ENCODE measurements at regions not wholly inside any gene's neighbourhood (a gene's known extent, or its start where the extent isn't known, plus 50 kb on each side); places are given as distances from the start of the nearest gene placed in this dataset.

GRCh38 chr7:54847921-54848320 lies 88.9 kb upstream of the SEC61G start:
- ATAC-seq, result no peak
- intact Hi-C loops (cut with DNase I), result loop anchor here in 1 of 4 donors (10.0 kb wide), 1 partner anchor 63 kb away; no protein-coding TSS in a partner anchor

GRCh38 chr7:54856856-54857255 lies 97.8 kb upstream of the SEC61G start:
- Histone ChIP-seq H3K27me3 (ENCODE audit: control insufficient read depth, insufficient read depth) (no peaks in the 10 kb centered on the region), H3K4me3 (ENCODE audit: low read length) (no peak overlapping the region), H3K9me3 (ENCODE audit: control insufficient read depth, low read length) (peaks cover 2% of the 10 kb centered on the region), H3K27ac (ENCODE audit: low read length) (no peak overlapping the region), H3K4me1 (ENCODE audit: control insufficient read depth, insufficient read depth, low read length) (no peaks in the 10 kb centered on the region)
- intact Hi-C loops (cut with DNase I), result no loop called here
- ATAC-seq (no peak), DNase-seq (no peak)
- 54% methylated on average over 1 of the region's 1 CpG for WGBS

More at GRCh38 chr7:54847921-54848320, 88.9 kb upstream of the SEC61G start:
- DNase-seq, result no peak
- 66% methylated on average over 1 of the region's 1 CpG for WGBS
- no peaks in the 10 kb centered on the region for H3K9me3 ChIP-seq (ENCODE audit: control insufficient read depth, low read length)
- no peak overlapping the region for H3K27ac ChIP-seq (ENCODE audit: low read length)
- H3K4me3 ChIP-seq (ENCODE audit: low read length), result no peak overlapping the region
- H3K4me1 ChIP-seq (ENCODE audit: control insufficient read depth, insufficient read depth, low read length), result no peaks in the 10 kb centered on the region
- H3K27me3 ChIP-seq (ENCODE audit: control insufficient read depth, insufficient read depth), result no peaks in the 10 kb centered on the region

GRCh38 chr7:54857294-54857693 lies 98.3 kb upstream of the SEC61G start:
- 67% methylated on average over 2 of the region's 2 CpGs for WGBS
- DNase-seq (no peak), ATAC-seq (no peak)
- Histone ChIP-seq H3K9me3 (ENCODE audit: control insufficient read depth, low read length) (peaks cover 2% of the 10 kb centered on the region), H3K27ac (ENCODE audit: low read length) (no peak overlapping the region), H3K4me3 (ENCODE audit: low read length) (no peak overlapping the region), H3K27me3 (ENCODE audit: control insufficient read depth, insufficient read depth) (no peaks in the 10 kb centered on the region), H3K4me1 (ENCODE audit: control insufficient read depth, insufficient read depth, low read length) (no peaks in the 10 kb centered on the region)
- intact Hi-C loops (cut with DNase I), result no loop called here

GRCh38 chr7:54858008-54858692 lies 99.1 kb upstream of the SEC61G start:
- WGBS, result 63% methylated on average over 3 of the region's 3 CpGs
- intact Hi-C loops (cut with DNase I), result no loop called here
- no peak for DNase-seq
- no peak overlapping the region for H3K4me3 ChIP-seq (ENCODE audit: low read length)
- H3K27me3 ChIP-seq (ENCODE audit: control insufficient read depth, insufficient read depth), result no peaks in the 10 kb centered on the region
- no peaks in the 10 kb centered on the region for H3K4me1 ChIP-seq (ENCODE audit: control insufficient read depth, insufficient read depth, low read length)
- peaks cover 2% of the 10 kb centered on the region for H3K9me3 ChIP-seq (ENCODE audit: control insufficient read depth, low read length)
- H3K27ac ChIP-seq (ENCODE audit: low read length), result no peak overlapping the region
- ATAC-seq, result no peak

- peaks cover 2% of the 10 kb centered on the region for H3K9me3 ChIP-seq (ENCODE audit: control insufficient read depth, low read length)
- H3K4me3 ChIP-seq (ENCODE audit: low read length), result no peak overlapping the region
- H3K27ac ChIP-seq (ENCODE audit: low read length), result no peak overlapping the region
- H3K27me3 ChIP-seq (ENCODE audit: control insufficient read depth, insufficient read depth), result no peaks in the 10 kb centered on the region
- ATAC-seq, result no peak
- DNase-seq, result no peak
- intact Hi-C loops (cut with DNase I), result no loop called here
- no peaks in the 10 kb centered on the region for H3K4me1 ChIP-seq (ENCODE audit: control insufficient read depth, insufficient read depth, low read length)
Measured at GRCh38 chr7:54859066-54859465, 100.1 kb upstream of the SEC61G start.

- no peaks in the 10 kb centered on the region for H3K4me1 ChIP-seq (ENCODE audit: control insufficient read depth, insufficient read depth, low read length)
- DNase-seq, result no peak
- H3K4me3 ChIP-seq (ENCODE audit: low read length), result no peak overlapping the region
- ATAC-seq, result no peak
- H3K27ac ChIP-seq (ENCODE audit: low read length), result no peak overlapping the region
- H3K27me3 ChIP-seq (ENCODE audit: control insufficient read depth, insufficient read depth), result no peaks in the 10 kb centered on the region
- intact Hi-C loops (cut with DNase I), result no loop called here
- H3K9me3 ChIP-seq (ENCODE audit: control insufficient read depth, low read length), result peaks cover 2% of the 10 kb centered on the region
- 75% methylated on average over 4 of the region's 4 CpGs for WGBS
Measured at GRCh38 chr7:54859545-54859944, 100.5 kb upstream of the SEC61G start.

GRCh38 chr7:54860003-54860775 lies 101.2 kb upstream of the SEC61G start:
- DNase-seq (no peak), ATAC-seq (no peak)
- Histone ChIP-seq H3K4me3 (ENCODE audit: low read length) (no peak overlapping the region), H3K27me3 (ENCODE audit: control insufficient read depth, insufficient read depth) (no peaks in the 10 kb centered on the region), H3K27ac (ENCODE audit: low read length) (no peak overlapping the region), H3K9me3 (ENCODE audit: control insufficient read depth, low read length) (peaks cover 2% of the 10 kb centered on the region), H3K4me1 (ENCODE audit: control insufficient read depth, insufficient read depth, low read length) (no peaks in the 10 kb centered on the region)
- intact Hi-C loops (cut with DNase I), result no loop called here
- WGBS, result 73% methylated on average over 4 of the region's 4 CpGs

- intact Hi-C loops (cut with DNase I), result no loop called here
- ATAC-seq, result no peak
- DNase-seq, result no peak
- Histone ChIP-seq H3K4me3 (ENCODE audit: low read length) (no peak overlapping the region), H3K27ac (ENCODE audit: low read length) (no peak overlapping the region), H3K27me3 (ENCODE audit: control insufficient read depth, insufficient read depth) (no peaks in the 10 kb centered on the region), H3K9me3 (ENCODE audit: control insufficient read depth, low read length) (peaks cover 2% of the 10 kb centered on the region), H3K4me1 (ENCODE audit: control insufficient read depth, insufficient read depth, low read length) (no peaks in the 10 kb centered on the region)
Measured at GRCh38 chr7:54860843-54861242, 101.8 kb upstream of the SEC61G start.

- ATAC-seq (no peak), DNase-seq (no peak)
- Histone ChIP-seq H3K27me3 (ENCODE audit: control insufficient read depth, insufficient read depth) (no peaks in the 10 kb centered on the region), H3K4me3 (ENCODE audit: low read length) (no peak overlapping the region), H3K27ac (ENCODE audit: low read length) (no peak overlapping the region), H3K9me3 (ENCODE audit: control insufficient read depth, low read length) (no peaks in the 10 kb centered on the region), H3K4me1 (ENCODE audit: control insufficient read depth, insufficient read depth, low read length) (no peaks in the 10 kb centered on the region)
- intact Hi-C loops (cut with DNase I), result no loop called here
- WGBS, result 72% methylated on average over 6 of the region's 6 CpGs
Measured at GRCh38 chr7:54864663-54865062, 105.7 kb upstream of the SEC61G start.

- 96% methylated on average over 1 of the region's 1 CpG for WGBS
- H3K27me3 ChIP-seq (ENCODE audit: control insufficient read depth, insufficient read depth), result no peaks in the 10 kb centered on the region
- ATAC-seq (no peak), DNase-seq (no peak)
- no peaks in the 10 kb centered on the region for H3K4me1 ChIP-seq (ENCODE audit: control insufficient read depth, insufficient read depth, low read length)
- no peaks in the 10 kb centered on the region for H3K9me3 ChIP-seq (ENCODE audit: control insufficient read depth, low read length)
- intact Hi-C loops (cut with DNase I), result no loop called here
- H3K27ac ChIP-seq (ENCODE audit: low read length), result no peak overlapping the region
- H3K4me3 ChIP-seq (ENCODE audit: low read length), result no peak overlapping the region
Measured at GRCh38 chr7:54869523-54869922, 110.5 kb upstream of the SEC61G start.

GRCh38 chr7:54874804-54875203 lies 115.8 kb upstream of the SEC61G start:
- H3K4me1 ChIP-seq (ENCODE audit: control insufficient read depth, insufficient read depth, low read length), result no peaks in the 10 kb centered on the region
- intact Hi-C loops (cut with DNase I), result no loop called here
- ATAC-seq, result no peak
- no peak overlapping the region for H3K27ac ChIP-seq (ENCODE audit: low read length)
- H3K9me3 ChIP-seq (ENCODE audit: control insufficient read depth, low read length), result no peaks in the 10 kb centered on the region
- H3K27me3 ChIP-seq (ENCODE audit: control insufficient read depth, insufficient read depth), result no peaks in the 10 kb centered on the region
- 60% methylated on average over 1 of the region's 1 CpG for WGBS
- no peak overlapping the region for H3K4me3 ChIP-seq (ENCODE audit: low read length)
- no peak for DNase-seq
